C4-2B (cell line): ENCODE measurements at regions not wholly inside any gene's neighbourhood (a gene's known extent, or its start where the extent isn't known, plus 50 kb on each side); places are given as distances from the start of the nearest gene placed in this dataset.

Experiments used
- ZFX ChIP-seq: fragments of 450-650 bp; IDR thresholded peaks from 2 replicates; pipeline ENCODE4 v1.6.1; 2017
- TF ChIP-seq, protein P1 (sequence below): fragments of 450-650 bp; conservative IDR thresholded peaks from 2 replicates; pipeline ENCODE4 v1.5.1; 2017; ENCODE audit warnings: mild to moderate bottlenecking

DNA sequence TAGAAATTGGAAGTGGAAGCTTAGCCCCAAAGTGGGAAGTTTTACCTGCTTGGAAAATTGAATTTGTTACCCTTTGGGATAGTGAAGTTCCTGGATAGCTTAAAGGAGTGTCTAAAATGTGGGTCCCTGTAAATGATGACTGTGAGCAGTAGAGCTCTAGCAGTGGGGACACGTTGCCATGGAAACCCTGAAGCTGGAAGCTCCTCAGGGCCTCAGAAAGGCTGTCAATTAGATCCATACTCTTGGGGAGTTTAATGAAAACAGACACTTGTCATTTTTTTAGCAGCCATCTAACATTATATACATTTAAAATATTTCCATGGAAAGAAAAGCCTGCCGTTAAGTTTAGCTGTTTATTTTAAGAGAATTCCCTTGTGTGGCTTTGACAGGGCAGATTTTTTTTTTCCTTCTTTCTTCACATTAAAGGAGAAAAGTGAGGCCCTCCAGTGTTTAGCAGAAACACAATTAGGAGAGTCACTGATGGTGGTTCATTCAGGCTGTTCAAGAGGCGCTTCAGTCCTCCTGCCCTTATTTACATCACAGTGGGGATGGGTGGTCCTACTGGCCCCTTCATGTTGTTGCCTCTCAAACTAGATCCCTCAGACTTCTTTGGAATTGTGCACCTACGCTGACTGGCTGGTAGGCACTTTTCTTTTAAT, 518.4 kb downstream of the CCSER2 start:
- TF ChIP-seq, protein P1, sequence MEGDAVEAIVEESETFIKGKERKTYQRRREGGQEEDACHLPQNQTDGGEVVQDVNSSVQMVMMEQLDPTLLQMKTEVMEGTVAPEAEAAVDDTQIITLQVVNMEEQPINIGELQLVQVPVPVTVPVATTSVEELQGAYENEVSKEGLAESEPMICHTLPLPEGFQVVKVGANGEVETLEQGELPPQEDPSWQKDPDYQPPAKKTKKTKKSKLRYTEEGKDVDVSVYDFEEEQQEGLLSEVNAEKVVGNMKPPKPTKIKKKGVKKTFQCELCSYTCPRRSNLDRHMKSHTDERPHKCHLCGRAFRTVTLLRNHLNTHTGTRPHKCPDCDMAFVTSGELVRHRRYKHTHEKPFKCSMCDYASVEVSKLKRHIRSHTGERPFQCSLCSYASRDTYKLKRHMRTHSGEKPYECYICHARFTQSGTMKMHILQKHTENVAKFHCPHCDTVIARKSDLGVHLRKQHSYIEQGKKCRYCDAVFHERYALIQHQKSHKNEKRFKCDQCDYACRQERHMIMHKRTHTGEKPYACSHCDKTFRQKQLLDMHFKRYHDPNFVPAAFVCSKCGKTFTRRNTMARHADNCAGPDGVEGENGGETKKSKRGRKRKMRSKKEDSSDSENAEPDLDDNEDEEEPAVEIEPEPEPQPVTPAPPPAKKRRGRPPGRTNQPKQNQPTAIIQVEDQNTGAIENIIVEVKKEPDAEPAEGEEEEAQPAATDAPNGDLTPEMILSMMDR: no peak
- no peak for TF ChIP-seq ZFX
